HCT116 (cell line): ENCODE measurements at regions not wholly inside any gene's neighbourhood (a gene's known extent, or its start where the extent isn't known, plus 50 kb on each side); places are given as distances from the start of the nearest gene placed in this dataset.

Experiments
- ATAC-seq: fragments of 200-7000 bp; cut with Tn5 transposase; 2 replicates; pipeline ENCODE4 v1.9.1; 2020; ENCODE audit warnings: mild to moderate bottlenecking, moderate library complexity
- BruUV-seq: library from RNA; stranded (reverse); fragments of 400-500 nt; replicated peaks from 2 replicates; lab custom pipeline; 2021; lab: Mats Ljungman, UMichigan
- CTCF ChIA-PET: fragments of 300-600 bp; sonication (Branson Sonifier 250); formaldehyde crosslinking; loops from one replicate; lab custom pipeline; 2021; ENCODE audit warnings: antibody characterized with exemption; lab: Charles Lee
- POLR2A ChIA-PET: fragments of 300-600, 350-600 bp; sonication (Branson Sonifier 250); formaldehyde crosslinking; loops from one replicate; lab custom pipeline; 2021; ENCODE audit warnings: antibody characterized with exemption; lab: Charles Lee
- RAD21 ChIA-PET, 2 experiments: fragments of 300-600 bp; sonication (Branson Sonifier 250); formaldehyde crosslinking; loops; one replicate each; lab custom pipeline; 2023; ENCODE audit warnings: low total read pairs in 2 of 2; ENCODE audit not compliant: uncharacterized antibody in 2 of 2, unreplicated experiment in 2 of 2, low non-redundant PET in 1 of 2; lab: Charles Lee
- DNase-seq: peaks from one replicate; pipeline ENCODE4 v3.0.0-alpha.2; 2010; ENCODE audit warnings: low read depth, low spot score
- H2AFZ ChIP-seq: fragments of 200-600 bp; shearing (Covaris generic), sonication (generic); 2 replicates; pipeline ENCODE4 v1.6.1; 2017; ENCODE audit warnings: low read depth, mixed run types, mixed read lengths, antibody characterized with exemption, low read length; ENCODE audit not compliant: poor library complexity, severe bottlenecking
- H3K27ac ChIP-seq: 2 replicates; pipeline ENCODE4 v1.5.1; 2012; ENCODE audit warnings: low read depth, low read length
- H3K27me3 ChIP-seq: fragments of 200-600 bp; sonication (generic); 2 replicates; pipeline ENCODE4 v1.6.1; 2016; ENCODE audit warnings: mixed run types, low read length, mixed read lengths; ENCODE audit not compliant: insufficient read depth
- H3K36me3 ChIP-seq, 2 experiments: fragments of 200-500 bp in 1 of 2; fragments of 200-600 bp in 1 of 2; sonication (Bioruptor generic) in 1 of 2; sonication (generic) in 1 of 2; 2 replicates each; pipeline versions ENCODE4 v1.5.1 to v1.6.1; 2014 to 2016; ENCODE audit warnings: low read length in 2 of 2, inconsistent platforms in 1 of 2, mixed read lengths in 1 of 2, mixed run types in 1 of 2; ENCODE audit not compliant: insufficient read depth in 2 of 2, control insufficient read depth in 1 of 2
- H3K4me1 ChIP-seq, 2 experiments: fragments of 200-600 bp in 1 of 2; sonication (generic) in 1 of 2; 2 replicates each; pipeline versions ENCODE4 v1.5.1 to v1.6.1; 2012 to 2017; ENCODE audit warnings: low read length in 2 of 2, inconsistent platforms in 1 of 2, mild to moderate bottlenecking in 1 of 2, mixed read lengths in 1 of 2, mixed run types in 1 of 2, moderate library complexity in 1 of 2; ENCODE audit not compliant: insufficient read depth in 2 of 2, control insufficient read depth in 1 of 2
- H3K4me2 ChIP-seq: fragments of 200-600 bp; sonication (generic); 2 replicates; pipeline ENCODE4 v1.6.1; 2017; ENCODE audit warnings: mixed run types, low read length, mixed read lengths
- H3K4me3 ChIP-seq, 2 experiments: fragments of 200-600 bp in 1 of 2; sonication (generic) in 1 of 2; replicated peaks in 1 of 2; 2 replicates each; pipeline ENCODE4 v1.5.1; 2011 to 2016; ENCODE audit warnings: low read length in 2 of 2, control low read depth in 1 of 2, low read depth in 1 of 2, mild to moderate bottlenecking in 1 of 2, mixed read lengths in 1 of 2, mixed run types in 1 of 2
- H3K79me2 ChIP-seq: fragments of 200-600 bp; sonication (generic); 2 replicates; pipeline ENCODE4 v1.6.1; 2017; ENCODE audit warnings: mild to moderate bottlenecking, mixed run types, low read length, moderate library complexity, mixed read lengths; ENCODE audit not compliant: insufficient read depth
- H3K9ac ChIP-seq: fragments of 200-600 bp; sonication (generic); 2 replicates; pipeline ENCODE4 v1.6.1; 2016; ENCODE audit warnings: low read length, mixed read lengths
- H3K9me2 ChIP-seq: fragments of 200-600 bp; sonication (generic), shearing (Covaris generic); 2 replicates; pipeline ENCODE4 v1.6.1; 2017; ENCODE audit warnings: mixed run types, mild to moderate bottlenecking, moderate library complexity; ENCODE audit not compliant: insufficient read depth
- H3K9me3 ChIP-seq, 2 experiments: fragments of 200-500 bp in 1 of 2; fragments of 200-600 bp in 1 of 2; sonication (Bioruptor generic) in 1 of 2; sonication (generic) in 1 of 2; 2 replicates each; pipeline ENCODE4 v1.6.1; 2014 to 2017; ENCODE audit warnings: low read length in 2 of 2, mixed read lengths in 2 of 2, inconsistent platforms in 1 of 2, low read depth in 1 of 2, mild to moderate bottlenecking in 1 of 2, mixed run types in 1 of 2, moderate library complexity in 1 of 2; ENCODE audit not compliant: control insufficient read depth in 1 of 2, insufficient read depth in 1 of 2
- H4K20me1 ChIP-seq: fragments of 200-600 bp; sonication (generic), shearing (Covaris generic); 2 replicates; pipeline ENCODE4 v1.6.1; 2017; ENCODE audit warnings: mixed run types, mild to moderate bottlenecking, moderate library complexity; ENCODE audit not compliant: insufficient read depth
- ATF3 ChIP-seq: IDR thresholded peaks from 2 replicates; pipeline ENCODE4 v1.6.1; 2012
- CBX3 ChIP-seq: IDR thresholded peaks from 2 replicates; pipeline ENCODE4 v1.6.1; 2012; ENCODE audit warnings: low read depth
- CTCF ChIP-seq, 3 experiments: fragments of 200-600 bp in 1 of 3; sonication (generic) in 1 of 3; IDR thresholded peaks in 2 of 3; conservative IDR thresholded peaks in 1 of 3; 2 replicates each; pipeline ENCODE4 v1.5.1; 2012 to 2017; ENCODE audit warnings: low read depth in 2 of 3, low read length in 2 of 3, antibody characterized with exemption in 1 of 3, borderline replicate concordance in 1 of 3, control low read depth in 1 of 3, mild to moderate bottlenecking in 1 of 3, mixed read lengths in 1 of 3, mixed run types in 1 of 3, moderate library complexity in 1 of 3; ENCODE audit not compliant: insufficient read depth in 1 of 3
- EGR1 ChIP-seq: IDR thresholded peaks from 2 replicates; pipeline ENCODE4 v1.6.1; 2012; ENCODE audit warnings: low read depth
- ELF1 ChIP-seq: IDR thresholded peaks from 2 replicates; pipeline ENCODE4 v1.6.1; 2012; ENCODE audit warnings: low read depth, borderline replicate concordance
- EZH2 ChIP-seq: fragments of 200-600 bp; sonication (generic); IDR thresholded peaks from 2 replicates; pipeline ENCODE4 v1.6.1; 2017; ENCODE audit warnings: antibody characterized with exemption, mixed run types
- FOSL1 ChIP-seq: IDR thresholded peaks from 2 replicates; pipeline ENCODE4 v1.6.1; 2012; ENCODE audit warnings: low read depth
- JUND ChIP-seq: IDR thresholded peaks from 2 replicates; pipeline ENCODE4 v1.6.1; 2012
- MAX ChIP-seq: IDR thresholded peaks from 2 replicates; pipeline ENCODE4 v1.6.1; 2012
- POLR2A ChIP-seq: IDR thresholded peaks from 2 replicates; pipeline ENCODE4 v1.7.0; 2011; ENCODE audit warnings: borderline replicate concordance; ENCODE audit not compliant: insufficient read depth, insufficient read length; ENCODE audit errors: extremely low read depth
- POLR2AphosphoS5 ChIP-seq: IDR thresholded peaks from 2 replicates; pipeline ENCODE4 v1.6.1; 2011; ENCODE audit warnings: mild to moderate bottlenecking, low read depth, low read length, moderate library complexity
- RAD21 ChIP-seq: IDR thresholded peaks from 2 replicates; pipeline ENCODE4 v1.6.1; 2012; ENCODE audit warnings: low read depth, mild to moderate bottlenecking
- REST ChIP-seq: IDR thresholded peaks from 2 replicates; pipeline ENCODE4 v1.6.1; 2012; ENCODE audit warnings: low read depth
- SIN3A ChIP-seq: IDR thresholded peaks from 2 replicates; pipeline ENCODE4 v1.6.1; 2012; ENCODE audit warnings: low read depth
- SP1 ChIP-seq: IDR thresholded peaks from 2 replicates; pipeline ENCODE4 v1.6.1; 2012; ENCODE audit warnings: low read depth
- TCF7L2 ChIP-seq: IDR thresholded peaks from 2 replicates; pipeline ENCODE4 v1.7.0; 2011; ENCODE audit warnings: borderline replicate concordance, inconsistent platforms; ENCODE audit not compliant: insufficient read depth, insufficient read length; ENCODE audit errors: extremely low read depth
- YY1 ChIP-seq: IDR thresholded peaks from 2 replicates; pipeline ENCODE4 v1.6.1; 2011; ENCODE audit warnings: low read length, low read depth, moderate library complexity, mild to moderate bottlenecking; ENCODE audit not compliant: insufficient replicate concordance; ENCODE audit errors: extremely low read depth
- ZFX ChIP-seq: fragments of 450-650 bp; IDR thresholded peaks from 2 replicates; pipeline ENCODE4 v1.6.1; 2017
- ZNF274 ChIP-seq: fragments of 200-500 bp; sonication (Bioruptor generic); IDR thresholded peaks from 2 replicates; pipeline ENCODE4 v1.6.1; 2014; ENCODE audit warnings: mild to moderate bottlenecking, low read depth, low read length, inconsistent platforms
- intact Hi-C: fragments of 100-400 bp; cut with micrococcal nuclease; formaldehyde crosslinking; loops from 2 replicates; pipeline ENCODE4 v1.10.0; 2022

GRCh38 chr3:145780301-145780700, 380.7 kb downstream of the PLOD2 start (continued):
- no peak for TF ChIP-seq CTCF (IDR thresholded peaks at IDR 0.05 in 2 of 3, conservative IDR thresholded peaks at IDR 0.05 in 1 of 3; ENCODE audit: borderline replicate concordance in 1 of 3, insufficient read depth in 1 of 3, low read depth in 2 of 3, low read length in 2 of 3)
- TF ChIP-seq TCF7L2, result no peak
- no peak for TF ChIP-seq JUND

- H3K27ac ChIP-seq, result no peak overlapping the region
- ChIA-PET POLR2A (no interaction called here), CTCF (no interaction called here), RAD21 (no interaction called here)
- no peaks in the 10 kb centered on the region for H3K79me2 ChIP-seq
- no peaks in the 10 kb centered on the region for H3K9me3 ChIP-seq
- no peak for TF ChIP-seq RAD21
- TF ChIP-seq ZNF274, result no peak
- no peak for TF ChIP-seq REST
- TF ChIP-seq SP1, result no peak
- no peak for TF ChIP-seq POLR2A
- no peak for TF ChIP-seq TCF7L2
- TF ChIP-seq POLR2AphosphoS5, result no peak
- TF ChIP-seq ELF1, result no peak
- no peak for TF ChIP-seq SIN3A
- no peak for TF ChIP-seq EGR1
- TF ChIP-seq ZFX, result no peak
- TF ChIP-seq YY1, result no peak
- TF ChIP-seq FOSL1, result no peak
- TF ChIP-seq CBX3, result no peak
- TF ChIP-seq ATF3, result no peak
- TF ChIP-seq CTCF (IDR thresholded peaks at IDR 0.05 in 2 of 3, conservative IDR thresholded peaks at IDR 0.05 in 1 of 3; ENCODE audit: borderline replicate concordance in 1 of 3, insufficient read depth in 1 of 3, low read depth in 2 of 3, low read length in 2 of 3), result no peak
- no peak for TF ChIP-seq MAX
- TF ChIP-seq EZH2, result no peak
- H3K27me3 ChIP-seq, result no peaks in the 10 kb centered on the region
- H4K20me1 ChIP-seq, result no peaks in the 10 kb centered on the region
- H3K36me3 ChIP-seq, result no peaks in the 10 kb centered on the region
- H3K9me2 ChIP-seq, result no peaks in the 10 kb centered on the region
- no peak overlapping the region for H2AFZ ChIP-seq
- no peak overlapping the region for H3K9ac ChIP-seq
- DNase-seq (no peak), ATAC-seq (no peak)
- no peak overlapping the region for H3K4me3 ChIP-seq
- H3K4me1 ChIP-seq, result no peaks in the 10 kb centered on the region
- intact Hi-C loops, result no loop called here
- BruUV-seq, result no TSS peak
- no peak overlapping the region for H3K4me2 ChIP-seq
Measured at GRCh38 chr3:145785668-145786067, 375.3 kb downstream of the PLOD2 start.
